ENCODE measurements at regions not wholly inside any gene's neighbourhood (a gene's known extent, or its start where the extent isn't known, plus 50 kb on each side); places are given as distances from the start of the nearest gene placed in this dataset.

- TF ChIP-seq POLR2A (IDR thresholded peaks at IDR 0.05) (no peak), CTCF (IDR thresholded peaks at IDR 0.05) (no peak)
These were observed 204.4 kb upstream of the LHX5 start for GRCh38 chr12:113676117-113676516.

Measured in testis (tissue), 2 donors.